ENCODE measurements at regions not wholly inside any gene's neighbourhood (a gene's known extent, or its start where the extent isn't known, plus 50 kb on each side); places are given as distances from the start of the nearest gene placed in this dataset.

GRCh38 chr7:136036336-136036735, 59.2 kb upstream of the MTPN start:
- TF ChIP-seq, protein P1, sequence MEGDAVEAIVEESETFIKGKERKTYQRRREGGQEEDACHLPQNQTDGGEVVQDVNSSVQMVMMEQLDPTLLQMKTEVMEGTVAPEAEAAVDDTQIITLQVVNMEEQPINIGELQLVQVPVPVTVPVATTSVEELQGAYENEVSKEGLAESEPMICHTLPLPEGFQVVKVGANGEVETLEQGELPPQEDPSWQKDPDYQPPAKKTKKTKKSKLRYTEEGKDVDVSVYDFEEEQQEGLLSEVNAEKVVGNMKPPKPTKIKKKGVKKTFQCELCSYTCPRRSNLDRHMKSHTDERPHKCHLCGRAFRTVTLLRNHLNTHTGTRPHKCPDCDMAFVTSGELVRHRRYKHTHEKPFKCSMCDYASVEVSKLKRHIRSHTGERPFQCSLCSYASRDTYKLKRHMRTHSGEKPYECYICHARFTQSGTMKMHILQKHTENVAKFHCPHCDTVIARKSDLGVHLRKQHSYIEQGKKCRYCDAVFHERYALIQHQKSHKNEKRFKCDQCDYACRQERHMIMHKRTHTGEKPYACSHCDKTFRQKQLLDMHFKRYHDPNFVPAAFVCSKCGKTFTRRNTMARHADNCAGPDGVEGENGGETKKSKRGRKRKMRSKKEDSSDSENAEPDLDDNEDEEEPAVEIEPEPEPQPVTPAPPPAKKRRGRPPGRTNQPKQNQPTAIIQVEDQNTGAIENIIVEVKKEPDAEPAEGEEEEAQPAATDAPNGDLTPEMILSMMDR (conservative IDR thresholded peaks at IDR 0.05; ENCODE audit: low read depth, low read length): no peak
- no peak for TF ChIP-seq EZH2 (IDR thresholded peaks at IDR 0.05; ENCODE audit: low read length, unreplicated experiment)
